Astrocyte of the cerebellum (primary cell): ENCODE measurements at regions not wholly inside any gene's neighbourhood (a gene's known extent, or its start where the extent isn't known, plus 50 kb on each side); places are given as distances from the start of the nearest gene placed in this dataset.

ENCODE experiments used
- DNase-seq: peaks from one replicate; pipeline ENCODE4 v3.0.0-alpha.2; 2011; ENCODE audit warnings: low read depth
- H3K4me3 ChIP-seq: 2 replicates; pipeline ENCODE4 v1.5.1; 2011; ENCODE audit warnings: mild to moderate bottlenecking, low read depth, low read length, moderate library complexity
- CTCF ChIP-seq: IDR thresholded peaks from 2 replicates; pipeline ENCODE4 v1.5.1; 2012; ENCODE audit warnings: low read length, low read depth, moderate library complexity, mild to moderate bottlenecking; ENCODE audit errors: missing control alignments
- in situ Hi-C: cut with HindIII; loops from 2 replicates; pipeline ENCODE4 v1.10.0; 2017; ENCODE audit warnings: low sequenced_read_pairs

GRCh38 chr18:51852681-51853080 is 487.3 kb upstream of the DCC start:
- H3K4me3 ChIP-seq: no peak overlapping the region
- peak; percentile 47 for DNase-seq
- no peak for TF ChIP-seq CTCF
- in situ Hi-C loops: no loop called here

- H3K4me3 ChIP-seq: no peak overlapping the region
- in situ Hi-C loops: no loop called here
- no peak for DNase-seq
- no peak for TF ChIP-seq CTCF
Measured at GRCh38 chr18:51857989-51858388, 482.0 kb upstream of the DCC start.

- TF ChIP-seq CTCF: no peak
- in situ Hi-C loops: no loop called here
Measured at GRCh38 chr18:51861046-51861445, 479.0 kb upstream of the DCC start.

GRCh38 chr18:51862051-51862715 is 477.8 kb upstream of the DCC start:
- H3K4me3 ChIP-seq: no peak overlapping the region
- peak; percentile 33 for DNase-seq
- no peak for TF ChIP-seq CTCF
- in situ Hi-C loops: no loop called here

More at GRCh38 chr18:51861046-51861445, 479.0 kb upstream of the DCC start:
- no peak overlapping the region for H3K4me3 ChIP-seq
- no peak for DNase-seq

- no peak overlapping the region for H3K4me3 ChIP-seq
- TF ChIP-seq CTCF: no peak
- in situ Hi-C loops: no loop called here
- DNase-seq: no peak
Measured at GRCh38 chr18:51864219-51864965, 475.6 kb upstream of the DCC start.

GRCh38 chr18:51865538-51865937 is 474.5 kb upstream of the DCC start:
- TF ChIP-seq CTCF: no peak
- DNase-seq: no peak
- in situ Hi-C loops: no loop called here

More at GRCh38 chr18:51865538-51865937, 474.5 kb upstream of the DCC start:
- H3K4me3 ChIP-seq: no peak overlapping the region
